ENCODE measurements at regions not wholly inside any gene's neighbourhood (a gene's known extent, or its start where the extent isn't known, plus 50 kb on each side); places are given as distances from the start of the nearest gene placed in this dataset.

DNA sequence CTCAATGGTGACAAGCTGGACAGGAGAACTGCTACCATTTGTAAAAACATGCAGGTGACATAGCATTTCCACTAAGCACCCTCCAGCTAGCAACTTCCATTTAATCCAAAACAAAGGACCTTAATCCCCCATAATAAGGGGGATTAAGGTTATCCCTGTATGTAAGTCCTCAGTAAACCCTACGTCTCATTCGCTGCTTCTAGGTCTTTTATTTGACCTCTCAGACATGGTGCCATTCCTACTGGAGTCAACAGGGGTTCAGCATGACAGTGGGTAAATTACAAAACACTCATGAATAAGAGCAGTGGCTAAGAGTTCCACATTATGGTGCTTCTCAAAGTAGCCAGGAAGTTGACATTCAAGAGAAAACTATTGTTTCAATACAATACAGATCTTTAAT is 121.8 kb upstream of the CAV2 start:
- TF ChIP-seq POLR2A (IDR thresholded peaks at IDR 0.05) = no peak
- TF ChIP-seq, protein P1, sequence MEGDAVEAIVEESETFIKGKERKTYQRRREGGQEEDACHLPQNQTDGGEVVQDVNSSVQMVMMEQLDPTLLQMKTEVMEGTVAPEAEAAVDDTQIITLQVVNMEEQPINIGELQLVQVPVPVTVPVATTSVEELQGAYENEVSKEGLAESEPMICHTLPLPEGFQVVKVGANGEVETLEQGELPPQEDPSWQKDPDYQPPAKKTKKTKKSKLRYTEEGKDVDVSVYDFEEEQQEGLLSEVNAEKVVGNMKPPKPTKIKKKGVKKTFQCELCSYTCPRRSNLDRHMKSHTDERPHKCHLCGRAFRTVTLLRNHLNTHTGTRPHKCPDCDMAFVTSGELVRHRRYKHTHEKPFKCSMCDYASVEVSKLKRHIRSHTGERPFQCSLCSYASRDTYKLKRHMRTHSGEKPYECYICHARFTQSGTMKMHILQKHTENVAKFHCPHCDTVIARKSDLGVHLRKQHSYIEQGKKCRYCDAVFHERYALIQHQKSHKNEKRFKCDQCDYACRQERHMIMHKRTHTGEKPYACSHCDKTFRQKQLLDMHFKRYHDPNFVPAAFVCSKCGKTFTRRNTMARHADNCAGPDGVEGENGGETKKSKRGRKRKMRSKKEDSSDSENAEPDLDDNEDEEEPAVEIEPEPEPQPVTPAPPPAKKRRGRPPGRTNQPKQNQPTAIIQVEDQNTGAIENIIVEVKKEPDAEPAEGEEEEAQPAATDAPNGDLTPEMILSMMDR (IDR thresholded peaks at IDR 0.05) = no peak
